HG02970 (cell line): ENCODE measurements at regions not wholly inside any gene's neighbourhood (a gene's known extent, or its start where the extent isn't known, plus 50 kb on each side); places are given as distances from the start of the nearest gene placed in this dataset.

Experiments used
- ATAC-seq: cut with Tn5 transposase; IDR thresholded peaks from one replicate; pipeline ENCODE4 v1.9.1; 2021; ENCODE audit warnings: mild to moderate bottlenecking, moderate library complexity, moderate number of reproducible peaks; ENCODE audit not compliant: unreplicated experiment, low FRiP score

GRCh38 chr13:75231235-75231634 is 250.7 kb downstream of the TBC1D4 start:
- ATAC-seq: no peak

GRCh38 chr13:75226733-75227435 is 255.1 kb downstream of the TBC1D4 start:
- no peak for ATAC-seq

DNA sequence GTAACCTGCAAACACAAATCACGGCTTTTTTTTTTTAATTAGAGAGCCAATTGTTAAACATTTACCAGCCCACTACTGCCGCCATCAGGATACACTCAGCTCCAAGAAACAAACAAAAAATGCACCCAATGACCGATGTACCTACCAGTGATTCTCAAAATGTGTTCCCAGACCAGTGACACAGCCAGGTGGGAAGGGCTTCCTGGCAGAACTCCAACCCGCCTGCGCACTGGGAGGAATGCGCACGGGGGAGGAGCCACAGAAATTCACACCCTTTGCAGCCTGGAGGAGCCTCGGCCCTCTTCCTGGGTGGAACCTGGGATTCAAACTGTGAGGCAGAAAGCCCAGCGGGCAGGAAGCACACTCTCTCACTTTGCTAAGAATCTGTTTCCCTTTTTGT is 255.9 kb downstream of the TBC1D4 start:
- ATAC-seq: no peak

GRCh38 chr13:75225288-75226032 is 256.5 kb downstream of the TBC1D4 start:
- no peak for ATAC-seq

DNA sequence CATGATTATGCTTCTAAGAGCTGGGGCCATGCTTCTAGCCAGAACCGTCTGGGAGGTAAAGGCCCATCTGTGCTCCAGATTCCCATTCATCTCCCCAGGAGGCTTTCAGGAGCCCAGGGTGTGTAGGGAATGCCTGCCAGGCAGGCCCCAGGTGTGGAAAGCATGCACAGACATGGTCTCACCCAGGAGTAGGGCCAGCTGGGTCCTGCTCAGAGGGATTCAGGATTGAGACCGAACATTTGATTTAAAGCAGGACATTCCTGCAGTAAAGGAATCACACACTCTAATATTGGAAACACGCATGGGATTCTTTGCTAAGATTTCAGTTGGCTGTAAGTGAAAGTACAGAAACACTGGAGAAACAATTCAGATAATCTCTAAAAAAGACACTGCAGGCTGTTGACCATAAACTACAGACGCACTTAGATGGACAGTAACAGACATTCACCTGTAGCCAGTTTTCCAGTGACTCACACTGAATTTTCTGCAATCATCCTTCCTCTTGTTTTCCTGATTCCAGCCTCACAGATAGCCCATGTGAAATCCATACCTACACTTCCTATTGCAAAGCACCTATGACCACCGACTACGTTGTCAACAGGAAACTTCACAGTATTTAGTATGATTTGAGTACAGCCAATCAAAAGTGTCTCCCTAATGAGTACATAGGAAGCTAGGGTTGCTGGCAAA is 257.8 kb downstream of the TBC1D4 start:
- no peak for ATAC-seq

DNA sequence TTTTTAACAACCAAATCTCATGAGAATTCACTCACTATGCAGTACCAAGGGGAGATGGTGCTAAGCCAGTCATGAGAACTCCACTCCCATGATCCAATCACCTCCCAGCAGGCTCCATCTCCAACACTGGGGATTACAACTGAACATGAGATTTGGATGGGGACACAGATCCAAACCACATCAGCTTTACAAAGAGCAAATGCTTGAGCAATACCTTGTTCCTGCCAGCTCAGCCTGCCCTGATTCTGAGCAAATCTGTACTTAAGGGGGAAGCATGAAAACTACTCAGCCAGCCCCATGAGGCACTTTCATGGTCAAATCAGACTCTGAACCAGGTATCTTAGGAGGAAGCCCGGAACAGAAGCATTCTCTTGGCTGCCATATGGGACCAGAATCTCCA is 259.9 kb downstream of the TBC1D4 start:
- ATAC-seq: no peak

- no peak for ATAC-seq
Observed at GRCh38 chr13:75220861-75221260, 261.1 kb downstream of the TBC1D4 start.

- ATAC-seq: no peak
Observed at GRCh38 chr13:75220238-75220542, 261.8 kb downstream of the TBC1D4 start.

DNA sequence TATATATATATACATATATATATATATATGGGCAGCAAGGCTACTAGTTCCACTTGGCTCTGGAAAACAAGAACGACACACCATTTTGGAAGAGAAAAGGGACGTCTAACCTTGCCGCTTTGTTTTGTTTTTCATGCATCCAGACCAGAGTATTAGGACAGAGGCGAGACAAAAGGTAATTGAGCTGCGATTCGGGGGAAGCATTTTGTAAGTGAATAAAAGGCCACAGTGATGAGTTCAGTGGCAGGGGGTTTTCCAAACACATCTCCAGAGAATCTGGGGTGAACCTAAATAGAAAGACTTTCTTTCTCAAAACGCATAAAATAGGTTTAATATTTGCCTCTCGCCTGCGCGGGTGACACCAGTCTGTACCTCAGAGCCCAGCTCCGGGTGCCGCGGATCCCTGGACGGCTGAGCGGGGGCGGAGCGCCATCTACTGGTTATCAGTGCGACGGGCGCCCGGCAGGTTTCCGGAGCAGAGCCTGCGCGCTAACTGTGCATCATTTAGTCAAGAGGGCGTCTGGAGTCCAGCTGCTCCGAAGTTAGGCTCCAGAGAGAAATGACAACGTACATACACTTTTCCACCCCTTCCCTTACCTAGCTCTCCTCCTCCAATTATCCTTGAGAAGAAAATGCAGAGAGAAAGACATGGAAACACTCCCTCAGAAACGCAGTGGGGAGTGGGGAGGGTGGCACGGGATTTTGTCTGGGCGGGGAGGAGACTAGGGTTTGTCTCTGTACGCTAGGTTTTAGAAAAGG is 262.3 kb downstream of the TBC1D4 start:
- ATAC-seq: peak; percentile 96

- ATAC-seq: no peak
Observed at GRCh38 chr13:75217949-75218348, 264.0 kb downstream of the TBC1D4 start.

DNA sequence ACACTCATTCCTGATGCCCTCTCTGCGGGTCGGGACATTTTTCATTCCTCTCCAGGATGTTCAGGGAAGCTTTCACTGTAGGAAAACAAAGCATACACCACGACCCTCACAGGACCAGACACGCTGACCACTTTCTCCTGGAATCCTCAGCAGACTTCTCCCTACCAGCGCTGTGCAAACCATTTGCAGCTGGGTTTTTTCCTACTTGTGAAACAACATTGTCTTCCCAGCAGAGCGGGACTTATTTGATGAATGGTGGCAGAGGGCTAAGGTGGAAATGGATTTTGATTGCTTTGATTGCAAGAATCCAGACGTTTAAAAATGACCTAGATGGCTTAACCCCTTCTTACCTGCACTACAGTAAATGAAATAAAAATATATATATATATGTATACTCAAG is 265.9 kb downstream of the TBC1D4 start:
- ATAC-seq: no peak

- ATAC-seq: no peak
Observed at GRCh38 chr13:75214846-75215245, 267.1 kb downstream of the TBC1D4 start.

- ATAC-seq: no peak
Observed at GRCh38 chr13:75202981-75203380, 279.0 kb downstream of the TBC1D4 start.

DNA sequence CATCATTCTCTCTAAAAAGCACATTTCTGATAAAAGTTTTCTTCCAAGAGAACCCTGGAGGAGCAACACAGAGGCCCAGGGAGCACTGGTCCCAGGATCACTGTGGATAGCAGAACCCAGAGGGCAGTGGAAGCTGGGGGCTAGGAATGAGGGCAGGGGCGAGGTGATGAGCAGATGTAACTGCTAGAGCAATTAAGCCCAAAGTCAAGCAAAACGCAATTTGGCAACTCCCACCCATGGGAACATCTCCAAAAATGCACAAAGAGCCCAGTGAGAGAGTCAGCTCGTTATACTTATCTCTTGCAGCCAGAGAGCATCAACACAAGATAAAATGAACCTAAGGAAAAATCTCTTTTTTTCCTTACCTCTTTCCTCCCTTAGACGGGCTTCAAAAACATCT is 284.2 kb downstream of the TBC1D4 start:
- no peak for ATAC-seq

GRCh38 chr13:75196147-75196837 is 285.7 kb downstream of the TBC1D4 start:
- no peak for ATAC-seq

DNA sequence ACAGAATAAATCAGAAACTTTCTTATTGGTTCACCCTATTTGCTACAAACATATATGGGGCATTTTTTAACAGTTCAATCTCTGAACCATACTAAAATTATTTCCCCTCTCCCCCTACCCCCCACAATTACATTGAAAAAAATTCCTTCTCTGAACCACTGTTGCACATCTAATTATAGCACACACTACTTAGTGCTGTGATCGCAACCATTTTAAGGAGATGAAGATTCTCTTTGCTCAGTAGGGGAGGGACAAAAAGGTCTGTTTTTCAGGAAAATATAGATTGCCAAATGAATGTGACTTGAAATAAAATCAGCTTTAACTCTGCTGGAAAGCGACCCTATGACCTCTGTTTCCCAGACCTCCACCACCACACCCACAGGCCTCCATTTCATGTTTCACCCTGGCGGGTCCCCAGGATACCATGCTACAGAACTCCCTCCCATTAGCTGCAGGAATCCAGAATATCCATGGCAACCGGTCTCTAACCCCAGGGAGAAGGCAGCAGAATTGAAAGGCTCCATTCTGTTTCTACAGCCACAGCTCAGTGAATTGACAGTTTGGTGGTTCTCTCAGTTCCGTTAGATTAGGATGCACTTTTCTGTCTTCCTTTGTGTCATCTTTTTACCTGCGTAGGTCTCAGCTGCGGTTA is 286.3 kb downstream of the TBC1D4 start:
- ATAC-seq: no peak

- no peak for ATAC-seq
Observed at GRCh38 chr13:75194717-75195462, 287.1 kb downstream of the TBC1D4 start.

DNA sequence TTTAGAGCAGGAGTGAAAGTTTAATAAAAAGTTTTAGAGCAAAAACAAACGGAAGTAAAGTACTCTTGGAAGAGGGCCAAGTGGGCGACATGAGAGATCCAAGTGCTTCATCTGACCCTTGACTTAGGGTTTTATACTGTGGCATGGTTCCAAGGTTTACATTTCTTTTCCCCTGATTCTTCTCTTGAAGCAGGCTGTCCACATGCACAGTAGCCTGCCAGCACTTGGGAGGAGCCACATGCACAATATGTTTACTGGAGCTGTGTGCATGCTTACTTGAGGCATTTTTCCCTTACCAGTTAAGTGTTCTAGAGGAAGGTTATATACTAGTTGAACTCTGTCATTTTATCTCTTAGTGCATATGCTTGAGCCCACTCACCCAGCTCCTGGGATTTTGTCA is 295.6 kb downstream of the TBC1D4 start:
- no peak for ATAC-seq

DNA sequence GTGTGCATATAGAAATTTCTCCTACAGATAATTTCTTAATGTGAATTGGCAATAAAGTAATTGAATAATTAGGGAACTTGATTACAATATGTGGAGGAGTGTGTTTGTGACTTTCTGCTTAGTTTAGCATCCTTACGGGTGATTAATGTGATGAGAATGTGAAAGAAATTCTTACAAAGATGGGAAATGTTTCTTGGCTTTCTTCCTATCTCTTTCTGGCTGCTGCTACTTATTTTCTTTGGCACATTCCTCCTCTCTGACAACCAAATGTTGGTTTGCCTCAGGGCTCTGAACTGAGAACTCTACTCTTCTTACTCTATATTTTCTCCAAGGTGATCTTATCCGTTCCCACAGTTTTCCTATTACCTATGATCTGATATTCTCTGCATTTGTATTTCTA is 300.1 kb downstream of the TBC1D4 start:
- no peak for ATAC-seq
